SK-N-SH (cell line): ENCODE measurements at regions not wholly inside any gene's neighbourhood (a gene's known extent, or its start where the extent isn't known, plus 50 kb on each side); places are given as distances from the start of the nearest gene placed in this dataset.

ENCODE experiments used
- CTCF ChIA-PET: fragments of 300-600, 350-600 bp; formaldehyde crosslinking; extraction: SDS; loops from one replicate; lab custom pipeline; 2021; lab: Yijun Ruan, JAX
- POLR2A ChIA-PET: fragments of 350-600 bp; sonication (Branson Sonifier 250); formaldehyde crosslinking; extraction: SDS; loops from one replicate; lab custom pipeline; 2020; ENCODE audit warnings: antibody characterized with exemption, inconsistent platforms; lab: Yijun Ruan, JAX
- DNase-seq: peaks from one replicate; pipeline ENCODE4 v3.0.0; 2012
- H2AFZ ChIP-seq: fragments of 200-600 bp; sonication (generic); 2 replicates; pipeline ENCODE4 v1.8.1; 2016; ENCODE audit warnings: antibody characterized with exemption, mild to moderate bottlenecking, low read depth
- H3F3A ChIP-seq: fragments of 200-600 bp; sonication (generic); replicated peaks from 2 replicates; pipeline ENCODE3; 2016; ENCODE audit warnings: antibody characterized with exemption, mild to moderate bottlenecking; ENCODE audit not compliant: insufficient read depth
- H3K27ac ChIP-seq, 2 experiments: fragments of 200-500 bp in 1 of 2; fragments of 200-600 bp in 1 of 2; sonication (Bioruptor generic) in 1 of 2; sonication (generic), shearing (Covaris generic) in 1 of 2; 2 replicates each; pipeline versions ENCODE4 v1.5.1 to v1.6.1; 2014 to 2016; ENCODE audit warnings: low read depth in 2 of 2, inconsistent platforms in 1 of 2, low read length in 1 of 2, mild to moderate bottlenecking in 1 of 2, mixed read lengths in 1 of 2
- H3K27me3 ChIP-seq: fragments of 200-600 bp; sonication (generic), shearing (Covaris generic); 2 replicates; pipeline ENCODE4 v1.6.1; 2016; ENCODE audit warnings: mixed run types; ENCODE audit not compliant: insufficient read depth
- H3K36me3 ChIP-seq, 2 experiments: fragments of 200-500 bp in 1 of 2; fragments of 200-600 bp in 1 of 2; sonication (Bioruptor generic) in 1 of 2; sonication (generic) in 1 of 2; replicated peaks in 1 of 2; 2 replicates each; pipeline versions ENCODE3 to v1.5.1; 2014 to 2016; ENCODE audit warnings: low read length in 1 of 2, mild to moderate bottlenecking in 1 of 2; ENCODE audit not compliant: insufficient read depth in 2 of 2, control insufficient read depth in 1 of 2
- H3K4me1 ChIP-seq, 2 experiments: fragments of 200-500 bp in 1 of 2; fragments of 200-600 bp in 1 of 2; sonication (Bioruptor generic) in 1 of 2; sonication (generic), shearing (Covaris generic) in 1 of 2; 2 replicates each; pipeline versions ENCODE4 v1.5.1 to v1.6.1; 2014 to 2016; ENCODE audit warnings: low read depth in 1 of 2, low read length in 1 of 2, mixed run types in 1 of 2; ENCODE audit not compliant: insufficient read depth in 2 of 2, control insufficient read depth in 1 of 2
- H3K4me2 ChIP-seq: fragments of 200-600 bp; sonication (generic), shearing (Covaris generic); 2 replicates; pipeline ENCODE4 v1.6.1; 2017; ENCODE audit warnings: mixed run types
- H3K4me3 ChIP-seq, 2 experiments: fragments of 200-500 bp in 1 of 2; fragments of 200-600 bp in 1 of 2; sonication (Bioruptor generic) in 1 of 2; sonication (generic), shearing (Covaris generic) in 1 of 2; 2 replicates each; pipeline versions ENCODE4 v1.5.1 to v1.8.1; 2014 to 2016; ENCODE audit warnings: low read depth in 2 of 2, inconsistent platforms in 1 of 2, low read length in 1 of 2, mild to moderate bottlenecking in 1 of 2, mixed read lengths in 1 of 2, moderate library complexity in 1 of 2
- H3K79me2 ChIP-seq: fragments of 200-600 bp; sonication (generic); 2 replicates; pipeline ENCODE4 v1.8.1; 2017; ENCODE audit warnings: mild to moderate bottlenecking; ENCODE audit not compliant: insufficient read depth
- H3K9ac ChIP-seq: fragments of 200-600 bp; sonication (generic); 2 replicates; pipeline ENCODE4 v1.6.1; 2017; ENCODE audit warnings: mixed run types
- H3K9me2 ChIP-seq: fragments of 200-600 bp; sonication (generic); 2 replicates; pipeline ENCODE4 v1.6.1; 2017; ENCODE audit warnings: mixed run types
- H3K9me3 ChIP-seq: fragments of 200-600 bp; sonication (generic); 2 replicates; pipeline ENCODE4 v1.6.1; 2017; ENCODE audit warnings: mixed run types, mild to moderate bottlenecking, moderate library complexity
- H4K20me1 ChIP-seq: fragments of 200-600 bp; sonication (generic); 2 replicates; pipeline ENCODE4 v1.6.1; 2017; ENCODE audit warnings: mild to moderate bottlenecking, mixed run types; ENCODE audit not compliant: insufficient read depth
- CHD2 ChIP-seq: fragments of 150-350 bp; IDR thresholded peaks from 2 replicates; pipeline ENCODE4 v1.6.1; 2018; ENCODE audit warnings: low read length; ENCODE audit not compliant: partially characterized antibody
- CTCF ChIP-seq: fragments of 200-600 bp; sonication (generic); IDR thresholded peaks from 2 replicates; pipeline ENCODE4 v1.6.1; 2017; ENCODE audit warnings: antibody characterized with exemption, mild to moderate bottlenecking, moderate library complexity
- ELF1 ChIP-seq: IDR thresholded peaks from 2 replicates; pipeline ENCODE4 v1.4.0; 2012
- EZH2phosphoT487 ChIP-seq: fragments of 200-600 bp; sonication (generic); IDR thresholded peaks from 2 replicates; pipeline ENCODE4 v1.6.1; 2017; ENCODE audit warnings: low read depth, mixed run types, mild to moderate bottlenecking, antibody characterized with exemption, moderate library complexity, borderline replicate concordance
- FOSL2 ChIP-seq: IDR thresholded peaks from 2 replicates; pipeline ENCODE4 v1.4.0; 2012; ENCODE audit warnings: low read depth, mild to moderate bottlenecking, moderate library complexity, borderline replicate concordance
- FOXM1 ChIP-seq: IDR thresholded peaks from 2 replicates; pipeline ENCODE4 v1.4.0; 2012; ENCODE audit warnings: low read depth, mild to moderate bottlenecking
- GABPA ChIP-seq: IDR thresholded peaks from 2 replicates; pipeline ENCODE4 v1.4.0; 2012; ENCODE audit warnings: low read depth, mild to moderate bottlenecking
- GATA2 ChIP-seq: sonication (generic); formaldehyde crosslinking; IDR thresholded peaks from 2 replicates; pipeline ENCODE4 v1.5.0; 2020; ENCODE audit warnings: mild to moderate bottlenecking, missing genetic modification reagents
- MXI1 ChIP-seq: IDR thresholded peaks from 2 replicates; pipeline ENCODE4 v1.6.1; 2012; ENCODE audit warnings: mild to moderate bottlenecking, low read depth, low read length, improper control_type of control experiment
- NFIC ChIP-seq: IDR thresholded peaks from 2 replicates; pipeline ENCODE4 v1.4.0; 2012; ENCODE audit warnings: borderline replicate concordance
- RCOR1 ChIP-seq: fragments of 150-350 bp; IDR thresholded peaks from 2 replicates; pipeline ENCODE4 v1.6.1; 2017; ENCODE audit warnings: antibody characterized with exemption, low read length
- RFX5 ChIP-seq: IDR thresholded peaks from 2 replicates; pipeline ENCODE4 v1.6.1; 2012; ENCODE audit warnings: mild to moderate bottlenecking, improper control_type of control experiment, low read length
- TAF1 ChIP-seq: IDR thresholded peaks from 2 replicates; pipeline ENCODE4 v1.6.1; 2012; ENCODE audit warnings: low read depth, mild to moderate bottlenecking, low read length, moderate library complexity, borderline replicate concordance
- TCF12 ChIP-seq: IDR thresholded peaks from 2 replicates; pipeline ENCODE4 v1.4.0; 2012
- TEAD4 ChIP-seq: IDR thresholded peaks from 2 replicates; pipeline ENCODE4 v1.4.0; 2012; ENCODE audit warnings: mild to moderate bottlenecking, borderline replicate concordance; ENCODE audit not compliant: insufficient read depth
- USF2 ChIP-seq: fragments of 150-350 bp; IDR thresholded peaks from 2 replicates; pipeline ENCODE4 v1.6.1; 2017; ENCODE audit warnings: antibody characterized with exemption, low read length, low read depth, borderline replicate concordance
- YY1 ChIP-seq: IDR thresholded peaks from 2 replicates; pipeline ENCODE4 v1.4.0; 2012; ENCODE audit warnings: low read depth, mild to moderate bottlenecking
- TF ChIP-seq, protein P1 (sequence below): IDR thresholded peaks from 2 replicates; pipeline ENCODE4 v1.4.0; 2012; ENCODE audit warnings: low read depth, borderline replicate concordance
- TF ChIP-seq, protein P2 (sequence below): IDR thresholded peaks from 2 replicates; pipeline ENCODE4 v1.4.0; 2012; ENCODE audit warnings: low read depth, borderline replicate concordance
- TF ChIP-seq, protein P3 (sequence below): IDR thresholded peaks from 2 replicates; pipeline ENCODE4 v1.4.0; 2012; ENCODE audit warnings: low read depth

- H3K9me2 ChIP-seq: no peaks in the 10 kb centered on the region
- no peak overlapping the region for H2AFZ ChIP-seq
- no peaks in the 10 kb centered on the region for H3K36me3 ChIP-seq
- no peaks in the 10 kb centered on the region for H3F3A ChIP-seq
- POLR2A ChIA-PET: no interaction called here
- no peaks in the 10 kb centered on the region for H3K4me1 ChIP-seq
- no peak overlapping the region for H3K4me3 ChIP-seq
- H3K9ac ChIP-seq: no peak overlapping the region
- H3K9me3 ChIP-seq: no peaks in the 10 kb centered on the region
- H4K20me1 ChIP-seq: no peaks in the 10 kb centered on the region
- H3K4me2 ChIP-seq: no peak overlapping the region
- TF ChIP-seq GATA2 (CRISPR knock-in tag) (no peak), RCOR1 (no peak), EZH2phosphoT487 (no peak), TCF12 (no peak), TAF1 (no peak)
- TF ChIP-seq, protein P1, sequence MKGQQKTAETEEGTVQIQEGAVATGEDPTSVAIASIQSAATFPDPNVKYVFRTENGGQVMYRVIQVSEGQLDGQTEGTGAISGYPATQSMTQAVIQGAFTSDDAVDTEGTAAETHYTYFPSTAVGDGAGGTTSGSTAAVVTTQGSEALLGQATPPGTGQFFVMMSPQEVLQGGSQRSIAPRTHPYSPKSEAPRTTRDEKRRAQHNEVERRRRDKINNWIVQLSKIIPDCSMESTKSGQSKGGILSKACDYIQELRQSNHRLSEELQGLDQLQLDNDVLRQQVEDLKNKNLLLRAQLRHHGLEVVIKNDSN: no peak
- H3K27ac ChIP-seq: no peak overlapping the region
- H3K27me3 ChIP-seq: no peaks in the 10 kb centered on the region; the same call in 1 of the 2 replicates
- CTCF ChIA-PET: interaction anchor here (0.8 kb wide), 1 partner anchor 14 kb away, joined by 3 read pairs; no protein-coding TSS in a partner anchor
- DNase-seq: no peak
- no peaks in the 10 kb centered on the region for H3K79me2 ChIP-seq
Measured at GRCh38 chr6:74976026-74976425, 229.8 kb downstream of the COL12A1 start.

GRCh38 chr6:74973591-74973990, 232.3 kb downstream of the COL12A1 start:
- H3K4me1 ChIP-seq: no peaks in the 10 kb centered on the region

More at GRCh38 chr6:74973591-74973990, 232.3 kb downstream of the COL12A1 start:
- Histone ChIP-seq H3K9ac (no peak overlapping the region), H3K27me3 (no peaks in the 10 kb centered on the region; the same call in 1 of the 2 replicates), H3K79me2 (no peaks in the 10 kb centered on the region), H3K27ac (no peak overlapping the region), H3K36me3 (no peaks in the 10 kb centered on the region), H3K9me2 (no peaks in the 10 kb centered on the region), H3K4me2 (no peak overlapping the region), H2AFZ (no peak overlapping the region), H3K4me3 (no peak overlapping the region), H4K20me1 (no peaks in the 10 kb centered on the region), H3K9me3 (no peaks in the 10 kb centered on the region), H3F3A (no peaks in the 10 kb centered on the region)
- ChIA-PET CTCF (interaction anchor here (1.8 kb wide), 1 partner anchor 232 kb away, joined by 4 read pairs; the partner anchor contains the start of gene COL12A1), POLR2A (no interaction called here)
- TF ChIP-seq, protein P2, sequence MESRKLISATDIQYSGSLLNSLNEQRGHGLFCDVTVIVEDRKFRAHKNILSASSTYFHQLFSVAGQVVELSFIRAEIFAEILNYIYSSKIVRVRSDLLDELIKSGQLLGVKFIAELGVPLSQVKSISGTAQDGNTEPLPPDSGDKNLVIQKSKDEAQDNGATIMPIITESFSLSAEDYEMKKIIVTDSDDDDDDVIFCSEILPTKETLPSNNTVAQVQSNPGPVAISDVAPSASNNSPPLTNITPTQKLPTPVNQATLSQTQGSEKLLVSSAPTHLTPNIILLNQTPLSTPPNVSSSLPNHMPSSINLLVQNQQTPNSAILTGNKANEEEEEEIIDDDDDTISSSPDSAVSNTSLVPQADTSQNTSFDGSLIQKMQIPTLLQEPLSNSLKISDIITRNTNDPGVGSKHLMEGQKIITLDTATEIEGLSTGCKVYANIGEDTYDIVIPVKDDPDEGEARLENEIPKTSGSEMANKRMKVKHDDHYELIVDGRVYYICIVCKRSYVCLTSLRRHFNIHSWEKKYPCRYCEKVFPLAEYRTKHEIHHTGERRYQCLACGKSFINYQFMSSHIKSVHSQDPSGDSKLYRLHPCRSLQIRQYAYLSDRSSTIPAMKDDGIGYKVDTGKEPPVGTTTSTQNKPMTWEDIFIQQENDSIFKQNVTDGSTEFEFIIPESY: no peak
- TF ChIP-seq, protein P3, sequence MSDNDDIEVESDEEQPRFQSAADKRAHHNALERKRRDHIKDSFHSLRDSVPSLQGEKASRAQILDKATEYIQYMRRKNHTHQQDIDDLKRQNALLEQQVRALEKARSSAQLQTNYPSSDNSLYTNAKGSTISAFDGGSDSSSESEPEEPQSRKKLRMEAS: no peak
- TF ChIP-seq FOSL2: no peak
- no peak for TF ChIP-seq NFIC
- no peak for TF ChIP-seq MXI1
- TF ChIP-seq, protein P1: no peak
- TF ChIP-seq CHD2: no peak
- TF ChIP-seq TEAD4: no peak
- no peak for TF ChIP-seq RCOR1
- no peak for TF ChIP-seq TCF12
- TF ChIP-seq CTCF: no peak
- TF ChIP-seq GABPA: no peak
- no peak for TF ChIP-seq GATA2 (CRISPR knock-in tag)
- no peak for TF ChIP-seq FOXM1
- no peak for TF ChIP-seq YY1
- no peak for TF ChIP-seq TAF1
- no peak for TF ChIP-seq USF2
- TF ChIP-seq ELF1: no peak
- TF ChIP-seq RFX5: no peak
- no peak for DNase-seq
